ENCODE measurements at regions not wholly inside any gene's neighbourhood (a gene's known extent, or its start where the extent isn't known, plus 50 kb on each side); places are given as distances from the start of the nearest gene placed in this dataset.

DNA sequence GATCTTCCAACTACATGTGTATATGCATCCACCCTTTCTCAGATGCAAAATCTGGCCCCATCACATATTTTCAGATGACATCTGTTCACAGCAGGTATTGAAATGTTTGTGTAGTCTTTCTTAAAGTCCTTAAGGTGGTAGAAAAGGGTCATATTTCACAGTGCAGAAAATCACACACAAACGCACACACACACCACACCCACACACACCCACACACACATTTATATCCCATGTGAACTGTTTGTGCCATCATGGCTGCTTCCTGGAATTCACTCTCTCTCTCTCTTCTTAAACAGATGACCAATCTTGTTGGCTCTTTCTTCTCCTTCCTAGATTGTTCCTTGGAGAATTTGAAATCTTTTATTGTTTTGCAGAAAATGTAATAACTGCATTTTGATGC, 663.0 kb upstream of the GRM3 start:
- no peak for ATAC-seq
- H3K4me1 Mint-ChIP-seq (ENCODE audit: low read depth), result no peaks in the 10 kb centered on the region
- H3K36me3 Mint-ChIP-seq (ENCODE audit: insufficient read depth), result no peaks in the 10 kb centered on the region
- H3K27me3 Mint-ChIP-seq (ENCODE audit: low read depth), result no peaks in the 10 kb centered on the region
- no peak overlapping the region for H3K4me3 Mint-ChIP-seq
- H3K9me3 Mint-ChIP-seq, result peaks cover 6% of the 10 kb centered on the region
- DNase-seq, result no peak

- Mint-ChIP-seq H3K36me3 (ENCODE audit: insufficient read depth) (no peaks in the 10 kb centered on the region), H3K27me3 (ENCODE audit: low read depth) (no peaks in the 10 kb centered on the region), H3K9me3 (peaks cover 13% of the 10 kb centered on the region), H3K4me3 (no peak overlapping the region), H3K4me1 (ENCODE audit: low read depth) (no peaks in the 10 kb centered on the region)
- no peak for DNase-seq
- no peak for ATAC-seq
Measured at GRCh38 chr7:85974176-85974575, 669.5 kb upstream of the GRM3 start.

- DNase-seq (no peak), ATAC-seq (no peak)
- peaks cover 7% of the 10 kb centered on the region for H3K9me3 Mint-ChIP-seq
- H3K36me3 Mint-ChIP-seq (ENCODE audit: insufficient read depth), result no peaks in the 10 kb centered on the region
- no peaks in the 10 kb centered on the region for H3K4me1 Mint-ChIP-seq (ENCODE audit: low read depth)
- no peak overlapping the region for H3K4me3 Mint-ChIP-seq
- no peaks in the 10 kb centered on the region for H3K27me3 Mint-ChIP-seq (ENCODE audit: low read depth)
Measured at GRCh38 chr7:85972504-85973141, 671.1 kb upstream of the GRM3 start.

GRCh38 chr7:85954961-85955360, 688.7 kb upstream of the GRM3 start:
- DNase-seq (no peak), ATAC-seq (no peak)
- Mint-ChIP-seq H3K4me1 (ENCODE audit: low read depth) (no peaks in the 10 kb centered on the region), H3K4me3 (no peak overlapping the region), H3K9me3 (peaks cover 11% of the 10 kb centered on the region), H3K36me3 (ENCODE audit: insufficient read depth) (no peaks in the 10 kb centered on the region), H3K27me3 (ENCODE audit: low read depth) (no peaks in the 10 kb centered on the region)

- no peak overlapping the region for H3K4me3 Mint-ChIP-seq
- H3K4me1 Mint-ChIP-seq (ENCODE audit: low read depth), result no peaks in the 10 kb centered on the region
- H3K27me3 Mint-ChIP-seq (ENCODE audit: low read depth), result no peaks in the 10 kb centered on the region
- DNase-seq (no peak), ATAC-seq (no peak)
- H3K36me3 Mint-ChIP-seq (ENCODE audit: insufficient read depth), result no peaks in the 10 kb centered on the region
- H3K9me3 Mint-ChIP-seq, result peaks cover 36% of the 10 kb centered on the region
Measured at GRCh38 chr7:85950871-85951270, 692.8 kb upstream of the GRM3 start.

GRCh38 chr7:85950418-85950817, 693.3 kb upstream of the GRM3 start:
- H3K4me3 Mint-ChIP-seq, result no peak overlapping the region
- no peaks in the 10 kb centered on the region for H3K27me3 Mint-ChIP-seq (ENCODE audit: low read depth)
- no peak for ATAC-seq
- H3K9me3 Mint-ChIP-seq, result peaks cover 36% of the 10 kb centered on the region
- H3K36me3 Mint-ChIP-seq (ENCODE audit: insufficient read depth), result no peaks in the 10 kb centered on the region
- no peak for DNase-seq
- no peaks in the 10 kb centered on the region for H3K4me1 Mint-ChIP-seq (ENCODE audit: low read depth)

- H3K4me1 Mint-ChIP-seq (ENCODE audit: low read depth), result no peaks in the 10 kb centered on the region
- DNase-seq (no peak), ATAC-seq (no peak)
- peaks cover 36% of the 10 kb centered on the region for H3K9me3 Mint-ChIP-seq
- no peaks in the 10 kb centered on the region for H3K27me3 Mint-ChIP-seq (ENCODE audit: low read depth)
- H3K4me3 Mint-ChIP-seq, result no peak overlapping the region
- no peaks in the 10 kb centered on the region for H3K36me3 Mint-ChIP-seq (ENCODE audit: insufficient read depth)
Measured at GRCh38 chr7:85947767-85948166, 695.9 kb upstream of the GRM3 start.

DNA sequence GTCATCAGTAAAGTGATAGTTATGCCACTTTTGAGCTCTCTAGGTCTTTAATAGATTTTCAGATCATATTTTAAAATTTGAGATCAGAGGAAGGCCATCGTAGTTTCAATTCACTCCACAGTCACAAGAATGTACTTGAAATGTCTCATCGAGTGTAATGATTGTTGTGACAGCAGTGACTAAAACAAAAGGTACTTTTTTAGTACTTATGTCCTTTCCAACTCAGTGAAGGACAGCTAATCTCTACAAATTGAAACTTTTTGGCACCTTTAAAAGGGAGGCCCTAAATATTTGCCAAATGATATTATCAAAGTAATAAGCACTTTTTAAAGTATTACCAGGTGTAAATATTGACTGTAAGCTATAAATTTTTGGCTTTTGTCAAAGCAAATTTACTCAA, 702.9 kb upstream of the GRM3 start:
- DNase-seq (no peak), ATAC-seq (no peak)
- H3K4me3 Mint-ChIP-seq, result no peak overlapping the region
- no peaks in the 10 kb centered on the region for H3K4me1 Mint-ChIP-seq (ENCODE audit: low read depth)
- no peaks in the 10 kb centered on the region for H3K36me3 Mint-ChIP-seq (ENCODE audit: insufficient read depth)
- peaks cover 9% of the 10 kb centered on the region for H3K9me3 Mint-ChIP-seq
- no peaks in the 10 kb centered on the region for H3K27me3 Mint-ChIP-seq (ENCODE audit: low read depth)

- no peak for ATAC-seq
- no peaks in the 10 kb centered on the region for H3K27me3 Mint-ChIP-seq (ENCODE audit: low read depth)
- H3K36me3 Mint-ChIP-seq (ENCODE audit: insufficient read depth), result no peaks in the 10 kb centered on the region
- peaks cover 31% of the 10 kb centered on the region for H3K9me3 Mint-ChIP-seq
- H3K4me3 Mint-ChIP-seq, result no peak overlapping the region
- no peak for DNase-seq
- no peaks in the 10 kb centered on the region for H3K4me1 Mint-ChIP-seq (ENCODE audit: low read depth)
Measured at GRCh38 chr7:85931919-85932318, 711.8 kb upstream of the GRM3 start.

DNA sequence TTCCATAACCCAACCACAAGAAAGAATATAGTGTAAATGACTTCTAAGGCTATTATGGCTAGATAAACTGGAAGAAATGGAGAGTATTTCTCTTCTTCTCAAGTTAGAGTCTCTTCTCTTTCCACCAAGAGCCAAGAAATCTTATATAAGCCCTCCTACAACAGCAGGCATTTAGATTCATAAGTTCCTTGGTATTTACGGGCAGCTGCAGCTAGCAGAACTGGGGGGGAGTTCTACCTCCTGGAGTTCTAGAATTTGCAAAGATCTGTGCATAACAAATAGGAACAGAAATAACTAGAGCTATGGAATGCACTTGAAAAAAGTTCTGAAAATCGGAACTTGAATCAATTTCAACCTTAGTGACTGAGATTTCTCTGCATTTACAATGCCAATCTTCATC, 715.2 kb upstream of the GRM3 start:
- Mint-ChIP-seq H3K4me1 (ENCODE audit: low read depth) (no peaks in the 10 kb centered on the region), H3K9me3 (peaks cover 12% of the 10 kb centered on the region), H3K4me3 (no peak overlapping the region), H3K27me3 (ENCODE audit: low read depth) (no peaks in the 10 kb centered on the region), H3K36me3 (ENCODE audit: insufficient read depth) (no peaks in the 10 kb centered on the region)
- ATAC-seq (no peak), DNase-seq (no peak)

GRCh38 chr7:85927226-85927625, 716.5 kb upstream of the GRM3 start:
- DNase-seq, result no peak
- Mint-ChIP-seq H3K9me3 (peaks cover 9% of the 10 kb centered on the region), H3K27me3 (ENCODE audit: low read depth) (no peaks in the 10 kb centered on the region), H3K4me3 (no peak overlapping the region), H3K4me1 (ENCODE audit: low read depth) (no peaks in the 10 kb centered on the region), H3K36me3 (ENCODE audit: insufficient read depth) (no peaks in the 10 kb centered on the region)
- no peak for ATAC-seq

DNA sequence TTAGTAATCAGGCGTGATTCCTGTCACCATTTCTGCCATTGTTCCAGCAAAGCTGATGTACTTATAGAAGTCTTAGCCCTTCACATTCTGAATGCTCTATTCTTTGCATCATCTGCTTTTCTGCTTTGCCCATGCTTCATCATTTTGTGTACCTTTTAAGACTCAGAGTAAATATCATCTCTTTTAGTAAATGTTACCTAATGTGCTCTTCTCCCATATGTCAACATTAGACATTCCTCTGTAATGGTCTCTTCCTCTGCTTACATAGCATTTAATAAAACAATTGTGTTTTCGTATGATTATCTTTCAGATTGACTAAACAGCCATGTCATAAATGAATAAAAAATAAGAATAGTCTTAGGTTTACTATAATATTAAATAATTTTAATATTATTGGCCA, 719.6 kb upstream of the GRM3 start:
- ATAC-seq, result no peak
- H3K27me3 Mint-ChIP-seq (ENCODE audit: low read depth), result no peaks in the 10 kb centered on the region
- H3K9me3 Mint-ChIP-seq, result peaks cover 5% of the 10 kb centered on the region
- H3K4me1 Mint-ChIP-seq (ENCODE audit: low read depth), result no peaks in the 10 kb centered on the region
- H3K4me3 Mint-ChIP-seq, result no peak overlapping the region
- DNase-seq, result no peak
- no peaks in the 10 kb centered on the region for H3K36me3 Mint-ChIP-seq (ENCODE audit: insufficient read depth)

DNA sequence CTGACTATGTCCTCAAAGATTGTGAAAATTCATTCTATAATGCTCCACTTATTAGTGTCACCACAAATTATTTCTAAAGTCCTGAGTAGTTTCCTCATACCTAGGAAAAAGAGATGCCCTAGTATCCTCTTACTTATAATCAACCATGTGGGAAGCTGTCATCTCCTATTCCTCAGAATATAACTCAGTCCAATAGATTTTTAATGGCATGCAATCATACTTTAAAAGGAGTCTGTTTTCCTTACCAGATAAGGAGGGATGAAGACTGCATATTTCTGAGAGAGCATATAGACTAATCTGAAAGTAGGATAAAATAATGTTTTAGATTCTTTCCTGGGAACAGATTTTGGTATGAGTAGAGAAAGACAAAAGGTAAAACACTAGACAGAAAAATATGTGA, 727.7 kb upstream of the GRM3 start:
- H3K27me3 Mint-ChIP-seq (ENCODE audit: low read depth), result no peaks in the 10 kb centered on the region
- H3K9me3 Mint-ChIP-seq, result peaks cover 16% of the 10 kb centered on the region
- H3K4me3 Mint-ChIP-seq, result no peak overlapping the region
- H3K36me3 Mint-ChIP-seq (ENCODE audit: insufficient read depth), result no peaks in the 10 kb centered on the region
- DNase-seq (no peak), ATAC-seq (no peak)
- no peaks in the 10 kb centered on the region for H3K4me1 Mint-ChIP-seq (ENCODE audit: low read depth)

GRCh38 chr7:85914437-85914836, 727.6 kb upstream of the SEMA3D start:
- H3K36me3 Mint-ChIP-seq (ENCODE audit: insufficient read depth), result no peaks in the 10 kb centered on the region
- DNase-seq, result no peak
- H3K9me3 Mint-ChIP-seq, result peaks cover 11% of the 10 kb centered on the region
- no peaks in the 10 kb centered on the region for H3K4me1 Mint-ChIP-seq (ENCODE audit: low read depth)
- ATAC-seq, result no peak
- no peaks in the 10 kb centered on the region for H3K27me3 Mint-ChIP-seq (ENCODE audit: low read depth)
- H3K4me3 Mint-ChIP-seq, result no peak overlapping the region

GRCh38 chr7:85908051-85908450, 721.2 kb upstream of the SEMA3D start:
- Mint-ChIP-seq H3K36me3 (ENCODE audit: insufficient read depth) (no peaks in the 10 kb centered on the region), H3K27me3 (ENCODE audit: low read depth) (no peaks in the 10 kb centered on the region), H3K9me3 (peaks cover 18% of the 10 kb centered on the region), H3K4me1 (ENCODE audit: low read depth) (no peaks in the 10 kb centered on the region), H3K4me3 (no peak overlapping the region)
- DNase-seq, result no peak
- no peak for ATAC-seq

DNA sequence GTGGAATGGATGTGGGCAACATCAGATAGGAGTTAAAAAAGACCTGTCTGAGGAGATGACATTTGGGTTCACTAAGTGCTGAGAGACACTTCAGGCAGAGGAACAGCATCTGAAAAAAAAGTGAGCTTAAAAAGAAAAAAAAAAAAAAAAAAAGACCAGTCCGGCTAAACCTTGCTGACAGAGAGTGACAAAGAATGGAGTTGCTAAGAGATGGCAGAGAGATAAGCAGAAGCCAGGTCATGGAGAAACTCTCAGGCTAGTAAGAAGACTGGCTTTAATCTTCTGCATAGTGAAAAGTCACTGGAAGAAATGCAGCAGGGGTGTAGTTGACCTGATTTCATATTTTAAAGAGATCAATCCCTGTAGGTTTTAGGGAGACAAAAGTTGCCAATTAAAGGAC, 711.1 kb upstream of the SEMA3D start:
- ATAC-seq (no peak), DNase-seq (no peak)
- H3K9me3 Mint-ChIP-seq, result peaks cover 3% of the 10 kb centered on the region
- no peaks in the 10 kb centered on the region for H3K27me3 Mint-ChIP-seq (ENCODE audit: low read depth)
- no peaks in the 10 kb centered on the region for H3K36me3 Mint-ChIP-seq (ENCODE audit: insufficient read depth)
- H3K4me1 Mint-ChIP-seq (ENCODE audit: low read depth), result no peaks in the 10 kb centered on the region
- H3K4me3 Mint-ChIP-seq, result no peak overlapping the region
